ENCODE measurements at regions not wholly inside any gene's neighbourhood (a gene's known extent, or its start where the extent isn't known, plus 50 kb on each side); places are given as distances from the start of the nearest gene placed in this dataset.

DNA sequence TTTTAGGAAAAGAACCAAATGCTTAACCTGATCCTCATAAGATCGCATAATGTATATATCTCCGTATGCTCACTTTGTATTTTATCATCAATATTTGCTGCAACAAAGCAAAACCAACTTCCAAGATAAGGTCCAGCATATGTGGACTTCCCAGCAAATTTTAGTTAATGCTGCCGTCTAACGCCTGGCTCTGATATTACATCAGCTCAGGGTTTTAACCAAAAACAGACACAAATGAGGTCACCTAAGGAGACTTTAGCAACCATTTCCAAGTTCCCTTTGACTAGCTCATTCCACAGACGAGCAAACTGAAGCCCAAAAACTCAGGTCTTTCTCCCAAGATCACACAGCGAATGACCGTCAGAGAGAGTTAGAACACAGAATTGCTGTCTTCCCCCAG lies 59.4 kb upstream of the UCN3 start:
- no peak for DNase-seq (ENCODE audit: low read depth in 2 of 2, low spot score in 1 of 2)

- no peak for DNase-seq (ENCODE audit: low read depth in 2 of 2, low spot score in 1 of 2)
Observed at GRCh38 chr10:5310914-5311313, 53.9 kb upstream of the UCN3 start.

DNA sequence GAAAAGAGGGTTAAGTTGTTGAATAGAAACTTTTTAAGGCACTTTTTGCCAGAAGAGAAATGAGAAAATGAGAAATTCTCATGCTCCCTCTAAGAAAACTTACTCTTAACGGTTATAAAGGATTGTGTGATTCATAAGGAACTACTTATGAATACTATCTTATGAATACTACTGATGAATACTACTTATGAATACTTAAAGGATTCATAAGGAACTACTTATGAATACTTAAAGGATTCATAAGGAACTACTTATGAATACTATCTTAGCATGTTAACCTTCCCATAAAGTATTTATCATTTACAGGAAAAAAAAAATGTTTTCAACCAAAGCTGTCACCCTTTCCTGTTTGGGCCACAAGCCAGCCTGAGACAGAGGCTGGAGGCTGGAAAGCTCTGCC lies 53.1 kb upstream of the UCN3 start:
- DNase-seq (ENCODE audit: low read depth in 2 of 2, low spot score in 1 of 2): no peak

- no peak for DNase-seq (ENCODE audit: low read depth in 2 of 2, low spot score in 1 of 2)
Observed at GRCh38 chr10:5314840-5315239, 49.9 kb upstream of the UCN3 start.
